HG03139 (cell line): ENCODE measurements at regions not wholly inside any gene's neighbourhood (a gene's known extent, or its start where the extent isn't known, plus 50 kb on each side); places are given as distances from the start of the nearest gene placed in this dataset.
A peak's percentile ranks its signal among the peaks of the same experiment; 100 is the strongest.

Experiments
- ATAC-seq: cut with Tn5 transposase; IDR thresholded peaks from one replicate; pipeline ENCODE4 v1.9.1; 2021; ENCODE audit not compliant: unreplicated experiment

GRCh38 chr14:49467091-49467490 lies 119.1 kb downstream of the RPS29 start:
- no peak for ATAC-seq

DNA sequence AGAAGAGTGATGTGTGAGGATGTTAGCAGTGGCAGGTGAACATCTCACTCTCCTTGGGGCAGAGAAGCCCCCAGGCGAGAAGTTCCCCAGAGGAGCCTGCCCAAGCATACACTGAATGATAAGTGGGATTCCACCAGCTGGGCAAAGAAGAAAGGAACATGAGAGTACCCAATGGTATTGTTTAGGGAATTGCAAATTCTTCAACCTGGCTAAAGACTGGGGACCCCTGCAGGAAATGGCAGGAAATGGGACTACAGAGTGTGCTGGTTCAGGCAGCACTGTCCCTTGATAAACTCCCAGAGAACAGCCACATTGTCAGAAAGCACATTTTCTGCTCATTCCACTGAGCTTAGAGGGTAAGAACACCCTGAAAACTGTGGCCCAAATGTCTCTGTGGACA lies 121.3 kb downstream of the RPS29 start:
- ATAC-seq = no peak

DNA sequence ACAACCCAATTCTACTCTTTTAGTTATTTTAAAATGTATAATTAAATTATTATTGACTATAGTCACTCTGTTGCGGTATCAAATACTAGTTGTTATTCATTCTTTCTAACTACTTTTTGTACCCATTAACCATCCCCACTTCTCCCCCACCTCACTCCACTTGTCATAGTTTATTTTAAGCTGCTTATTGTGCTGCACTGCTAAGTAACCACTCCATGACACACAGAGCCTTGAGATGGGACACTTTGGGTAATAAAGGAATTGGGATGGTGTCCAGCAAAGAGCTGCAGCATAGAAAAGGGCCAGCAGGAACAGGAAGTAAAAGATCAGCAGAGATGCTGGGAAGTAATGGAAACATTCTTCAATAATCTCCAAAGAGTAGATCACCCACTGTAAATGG lies 123.0 kb downstream of the RPS29 start:
- no peak for ATAC-seq

- ATAC-seq = peak; percentile 88
Observed at GRCh38 chr14:49461529-49462401, 124.4 kb downstream of the RPS29 start.

GRCh38 chr14:49460662-49461061 lies 125.5 kb downstream of the RPS29 start:
- no peak for ATAC-seq

DNA sequence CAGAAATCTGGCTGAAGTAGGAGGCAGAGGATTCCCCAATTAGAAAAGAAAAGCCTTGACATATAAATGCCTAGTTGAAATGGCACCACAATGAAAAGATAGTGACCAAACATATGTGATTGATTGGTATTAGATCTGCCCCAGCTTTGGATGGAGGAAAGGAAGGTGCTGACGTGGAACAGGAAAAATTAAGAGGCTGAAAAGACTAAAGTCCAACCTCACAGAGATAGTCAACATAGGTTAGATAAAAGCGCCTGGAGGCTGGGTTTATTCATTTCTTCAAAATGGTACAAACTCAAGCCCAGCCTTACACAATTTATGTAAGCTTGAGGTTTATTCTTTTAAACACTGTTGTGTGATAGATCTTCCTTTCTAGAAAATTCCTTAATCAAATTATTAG lies 129.6 kb downstream of the RPS29 start:
- ATAC-seq = no peak

DNA sequence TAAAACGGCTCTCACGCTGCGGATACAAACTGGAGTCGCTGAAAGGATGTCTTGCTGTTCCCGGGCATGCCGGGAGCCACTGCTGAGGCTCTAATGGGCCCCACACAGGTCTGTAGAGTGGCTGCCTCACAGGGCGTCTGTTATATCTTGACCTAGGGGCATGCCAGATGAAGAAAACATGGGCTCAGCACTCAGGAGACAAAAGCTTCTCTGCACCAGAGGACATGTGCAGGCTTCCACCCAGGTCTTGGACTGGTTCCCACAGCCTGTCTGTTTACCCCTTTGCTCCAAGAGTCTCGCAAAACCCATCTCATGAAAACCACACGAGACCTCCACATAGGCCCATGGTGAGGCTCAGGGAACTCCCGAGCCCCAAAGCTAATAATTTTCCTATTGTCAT lies 134.2 kb downstream of the RPS29 start:
- ATAC-seq = no peak

DNA sequence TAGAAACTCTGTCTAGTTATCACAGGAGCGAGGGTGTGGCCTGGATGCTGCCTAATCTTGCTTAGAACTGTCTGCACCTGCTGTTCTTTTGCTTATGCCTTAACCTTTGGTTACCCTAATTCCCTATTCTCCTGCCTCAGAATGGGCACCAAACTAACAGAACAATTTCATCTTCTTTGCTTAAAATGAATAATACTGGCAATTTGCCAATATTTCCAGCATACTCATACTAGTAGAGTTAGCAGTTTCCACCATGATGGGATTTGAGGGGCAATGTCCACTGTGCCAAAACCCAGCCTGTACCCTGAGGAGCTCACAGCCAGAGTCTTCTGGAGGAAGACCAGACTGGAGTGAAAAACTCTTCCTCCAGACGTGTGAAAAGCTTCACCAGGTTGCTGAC lies 136.4 kb downstream of the RPS29 start:
- no peak for ATAC-seq

- no peak for ATAC-seq
Observed at GRCh38 chr14:49447540-49448107, 138.6 kb downstream of the RPS29 start.

GRCh38 chr14:49446801-49447200 lies 139.4 kb downstream of the RPS29 start:
- ATAC-seq = no peak

GRCh38 chr14:49438256-49438770 lies 147.9 kb downstream of the RPS29 start:
- no peak for ATAC-seq

DNA sequence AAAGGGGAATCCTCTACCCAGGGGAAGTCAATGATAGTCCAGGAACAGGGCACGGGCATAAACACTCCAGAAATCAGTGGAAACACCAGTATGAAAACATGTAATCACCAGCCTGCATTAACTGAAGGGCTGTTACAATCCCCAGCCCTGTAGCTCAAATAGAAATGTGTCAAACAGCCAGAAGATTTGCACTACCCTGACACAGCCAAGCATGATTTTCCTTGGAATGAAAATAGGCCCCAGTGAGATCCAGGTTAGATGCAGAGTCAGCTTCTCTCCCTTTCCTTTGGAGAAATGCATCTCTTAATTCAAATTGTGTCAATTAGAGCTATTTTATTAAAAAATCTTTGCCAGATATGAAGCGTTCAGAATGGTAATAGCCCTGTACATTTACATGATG lies 158.1 kb downstream of the RPS29 start:
- ATAC-seq = no peak

GRCh38 chr14:49427117-49427516 lies 159.1 kb downstream of the RPS29 start:
- no peak for ATAC-seq

GRCh38 chr14:49425921-49426320 lies 160.3 kb downstream of the RPS29 start:
- ATAC-seq = no peak

DNA sequence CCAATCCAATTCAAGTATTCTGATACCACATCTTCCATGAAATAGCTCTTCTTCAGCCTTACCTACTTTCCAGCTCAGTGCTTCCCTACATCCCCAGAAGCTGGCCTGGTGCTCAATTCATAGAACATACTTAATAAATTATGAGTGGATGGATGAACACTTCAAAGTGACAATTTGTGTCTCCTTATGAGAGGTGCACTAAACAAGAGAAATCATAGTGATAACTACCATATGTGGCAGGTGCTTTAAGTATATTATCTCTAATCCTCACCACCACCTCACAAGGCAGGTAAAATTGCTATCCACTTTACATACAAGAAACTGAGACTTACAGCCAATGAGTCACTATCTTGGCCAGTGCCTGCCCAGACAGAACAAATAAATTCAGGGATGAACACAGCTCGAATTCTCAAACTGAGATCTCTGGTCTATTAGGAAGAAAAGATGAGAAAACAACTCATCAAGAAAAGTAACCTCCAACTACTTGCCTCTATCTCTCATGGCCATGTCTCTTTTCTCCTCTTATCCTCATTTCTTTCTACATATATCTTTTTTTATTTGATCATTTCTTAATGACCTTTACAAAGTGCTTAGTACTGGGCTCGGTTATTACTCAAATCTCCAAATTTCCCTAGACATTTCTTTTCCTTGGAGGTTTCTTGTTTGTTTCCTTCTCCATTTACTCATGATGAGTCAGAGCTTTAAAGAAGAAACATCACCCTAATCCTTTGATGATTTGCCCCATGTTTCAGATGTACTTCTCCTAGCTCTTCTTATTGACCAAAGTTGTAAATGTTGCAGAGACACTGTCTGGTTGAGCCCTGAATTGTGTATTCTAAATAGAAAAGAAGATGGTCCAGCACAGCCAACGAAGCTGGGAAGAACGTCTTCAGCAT lies 161.5 kb downstream of the RPS29 start:
- no peak for ATAC-seq

DNA sequence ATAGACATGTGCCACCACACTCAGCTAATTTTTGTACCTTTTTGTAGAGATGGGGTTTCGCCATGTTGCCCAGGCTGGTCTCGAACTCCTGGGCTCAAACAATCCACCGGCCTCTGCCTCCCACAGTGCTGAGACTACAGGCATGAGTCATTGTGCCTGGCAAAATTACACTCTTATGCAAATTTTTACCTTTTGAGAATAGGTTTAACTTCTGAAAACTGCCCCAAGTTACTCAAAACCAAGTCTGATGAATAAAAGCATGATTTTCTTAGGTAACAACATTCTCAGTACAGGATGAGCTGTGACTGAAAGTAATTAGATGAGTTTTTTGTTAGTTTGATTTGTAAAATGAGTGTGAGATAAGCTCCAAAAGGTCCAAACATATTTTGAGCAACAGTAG lies 166.0 kb downstream of the RPS29 start:
- no peak for ATAC-seq

GRCh38 chr14:49418789-49419188 lies 167.4 kb downstream of the RPS29 start:
- no peak for ATAC-seq

GRCh38 chr14:49417790-49418189 lies 168.4 kb downstream of the RPS29 start:
- no peak for ATAC-seq

DNA sequence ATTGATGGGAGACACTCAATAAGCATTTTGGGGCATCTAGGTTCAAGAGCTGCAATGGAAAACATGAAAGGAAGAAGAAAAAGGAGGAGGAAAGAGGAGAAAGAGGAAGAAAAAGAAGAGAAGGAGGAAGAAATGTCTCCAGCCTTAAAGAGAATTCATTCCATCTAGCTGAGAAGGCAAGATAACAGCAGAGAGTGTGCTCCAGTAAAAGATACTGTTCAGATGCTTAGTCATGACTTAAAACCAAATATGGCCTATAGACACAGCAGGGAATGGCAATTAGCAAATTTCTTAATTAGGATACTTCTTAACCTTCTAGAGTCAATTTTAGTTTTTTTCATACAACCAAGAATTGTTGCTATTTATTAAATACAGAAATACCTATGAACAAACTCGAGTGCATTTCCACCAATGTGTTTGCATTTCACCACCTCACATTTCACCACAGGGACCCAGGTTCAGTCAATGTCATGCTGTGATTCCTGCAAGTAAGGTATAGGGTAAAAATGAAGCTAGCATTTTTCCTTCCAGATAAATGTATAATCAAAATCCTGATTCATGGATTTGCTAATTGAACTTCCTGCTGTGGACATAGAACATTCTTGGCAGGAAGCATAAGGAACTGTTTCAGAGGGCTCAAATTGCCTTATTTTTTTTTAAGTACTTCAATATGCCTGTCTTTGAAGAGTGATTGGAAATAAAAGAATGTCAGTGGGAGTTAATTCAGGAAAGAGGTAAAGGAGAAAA lies 177.8 kb downstream of the RPS29 start:
- no peak for ATAC-seq

DNA sequence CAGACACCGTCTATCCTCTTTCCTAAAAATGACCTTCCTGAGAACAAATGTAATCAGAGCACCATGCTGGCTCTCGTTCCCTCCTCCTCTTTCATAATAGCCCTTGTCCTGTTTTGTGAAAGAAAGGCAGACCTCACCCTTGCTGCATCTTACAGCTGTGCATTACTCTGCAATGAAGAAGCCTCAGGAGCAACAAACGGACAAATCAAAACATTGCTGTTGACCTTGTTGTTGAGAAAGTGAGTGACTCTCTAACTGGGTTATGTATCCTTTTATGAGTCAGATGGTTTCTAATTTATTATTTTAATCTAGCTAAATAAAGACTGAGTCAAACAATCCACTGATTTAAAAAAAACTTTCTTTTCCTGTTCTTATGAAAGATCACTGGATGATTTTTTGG lies 180.9 kb downstream of the RPS29 start:
- no peak for ATAC-seq

- ATAC-seq = no peak
Observed at GRCh38 chr14:49401373-49401772, 184.8 kb downstream of the RPS29 start.
